ENCODE measurements at regions not wholly inside any gene's neighbourhood (a gene's known extent, or its start where the extent isn't known, plus 50 kb on each side); places are given as distances from the start of the nearest gene placed in this dataset.
"Not testable (repeated sequence)": the region's sequence is repeated elsewhere in the genome, so short reads cannot be mapped to it uniquely, and the experiment has no call there.

DNA sequence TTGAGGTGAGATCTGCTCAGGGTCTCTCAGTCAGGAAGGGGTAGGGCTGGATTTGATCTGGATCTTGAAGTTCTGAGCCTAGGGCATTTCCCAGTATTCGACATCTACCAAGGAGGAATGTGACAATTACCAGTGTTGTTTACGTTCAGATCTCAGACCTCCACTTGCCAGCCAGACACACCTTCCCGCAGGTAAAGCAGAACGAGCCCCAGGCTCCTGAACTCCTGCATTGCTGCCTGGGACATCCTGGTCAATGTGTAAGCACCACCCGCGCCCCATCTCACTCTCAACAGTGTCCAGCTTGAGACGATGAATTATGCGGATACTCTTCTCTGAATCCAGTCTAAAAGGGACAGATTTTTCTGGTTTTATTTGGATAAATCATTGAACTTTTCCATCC lies 56.7 kb upstream of the PTCH1 start:
- DNase-seq: no peak

DNA sequence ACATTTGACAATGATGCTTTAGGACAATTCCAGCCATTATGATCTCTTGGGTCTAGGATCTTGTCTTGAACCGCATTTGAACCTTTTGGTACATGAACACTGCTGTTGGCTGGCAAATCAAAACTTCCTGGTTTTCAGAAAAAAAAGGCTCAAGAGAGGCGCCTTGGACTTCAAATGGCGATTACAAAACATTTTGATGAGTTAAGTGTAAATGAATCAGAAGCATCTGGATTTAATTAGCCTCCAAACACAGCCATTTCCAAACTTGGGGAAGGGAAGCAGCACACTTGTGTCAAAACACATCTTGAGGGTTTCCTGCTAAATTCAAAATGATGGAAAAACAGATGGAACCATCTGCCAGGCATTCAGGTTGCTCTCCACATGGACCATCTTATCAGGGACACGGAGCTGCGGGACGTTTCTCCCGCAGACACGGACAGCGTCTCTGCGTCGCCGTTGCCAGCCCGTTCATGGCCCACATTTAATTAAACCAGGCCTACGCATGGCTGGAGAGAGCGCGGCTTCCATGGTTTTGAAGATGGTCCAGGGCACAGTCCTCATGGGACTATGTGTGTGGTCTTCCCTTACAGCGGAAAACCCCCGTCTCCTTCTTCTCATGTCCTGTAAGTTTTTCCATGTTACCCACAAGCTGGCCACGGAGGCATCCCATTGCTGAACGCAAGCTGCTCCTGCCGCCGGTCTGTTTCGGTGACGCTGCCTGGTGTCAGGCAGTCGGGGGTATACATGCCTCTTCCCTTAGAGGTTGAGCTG lies 55.8 kb upstream of the PTCH1 start:
- DNase-seq: no peak

DNA sequence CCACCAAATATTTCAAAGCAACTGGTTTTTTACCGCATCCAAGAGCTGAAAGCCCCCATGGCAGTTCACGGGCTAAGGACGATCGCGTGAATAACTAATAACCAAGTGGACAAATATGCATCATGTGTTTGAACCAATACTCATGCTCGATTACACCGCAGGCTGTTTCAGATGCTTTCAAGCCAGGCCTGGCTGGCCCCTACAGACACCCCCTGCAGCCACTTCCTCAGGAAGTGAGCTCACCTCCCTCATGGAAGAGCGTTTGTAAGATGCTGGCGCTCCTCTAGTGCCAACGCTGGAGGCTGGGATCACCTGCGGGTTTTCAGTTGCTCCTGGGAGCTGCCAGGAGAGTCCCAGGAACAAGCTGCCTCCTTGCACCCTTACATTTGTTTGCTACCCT lies 53.9 kb upstream of the PTCH1 start:
- DNase-seq: no peak

DNA sequence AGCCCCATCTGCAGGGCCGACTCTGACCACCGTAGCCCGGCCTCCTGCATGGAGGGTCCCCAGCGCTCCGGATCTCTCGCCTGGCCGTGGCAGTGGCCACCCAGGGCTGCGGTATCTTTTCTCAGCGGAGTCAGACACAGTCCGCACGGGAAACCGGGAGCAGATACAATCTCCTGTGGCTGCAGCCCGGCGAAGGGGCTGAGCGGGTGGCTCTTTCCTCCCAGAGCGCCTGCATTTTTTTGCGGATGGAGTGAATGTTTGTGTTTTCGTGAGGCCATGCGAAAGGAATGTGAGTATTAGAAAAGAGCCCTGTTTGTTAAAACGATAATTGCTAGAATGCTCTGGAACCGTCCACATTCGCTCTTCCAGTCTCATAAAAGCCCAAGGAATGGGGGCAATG lies 53.4 kb upstream of the PTCH1 start:
- no peak for DNase-seq

DNA sequence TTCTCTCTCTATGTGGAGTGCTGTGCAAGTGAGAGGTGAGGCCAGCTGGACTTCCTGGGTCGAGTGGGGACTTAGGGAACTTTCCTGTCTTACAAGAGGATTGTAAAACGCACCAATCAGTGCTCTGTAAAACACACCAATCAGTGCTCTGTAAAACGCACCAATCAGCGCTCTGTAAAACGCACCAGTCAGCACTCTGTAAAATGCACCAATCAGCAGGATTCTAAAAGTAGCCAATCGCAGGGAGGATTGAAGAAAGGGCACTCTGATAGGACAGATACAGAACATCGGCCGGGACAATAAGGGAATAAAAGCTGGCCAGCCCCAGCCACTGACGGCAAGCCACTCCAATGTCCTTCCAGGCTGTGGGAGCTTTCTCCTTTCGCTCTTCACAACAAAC lies 52.0 kb upstream of the PTCH1 start:
- not testable (repeated sequence) for DNase-seq
